Upper lobe of left lung (tissue), 6 donors: ENCODE measurements at regions not wholly inside any gene's neighbourhood (a gene's known extent, or its start where the extent isn't known, plus 50 kb on each side); places are given as distances from the start of the nearest gene placed in this dataset.

Experiments
- ATAC-seq, 2 donors: fragments of 200-7000 bp; cut with Tn5 transposase; one replicate each; pipeline ENCODE4 v1.9.1; 2022; ENCODE audit warnings: mild to moderate bottlenecking in 2 of 2, moderate library complexity in 2 of 2; ENCODE audit not compliant: low FRiP score in 2 of 2
- DNase-seq, 2 donors: peaks; one replicate each; pipeline ENCODE4 v3.0.0-alpha.2; 2019 to 2020
- H3K27ac ChIP-seq, 4 donors: fragments of 200-600 bp; sonication (generic); one replicate each; pipeline ENCODE4 v1.5.1; 2016 to 2019
- H3K27me3 ChIP-seq, 4 donors: fragments of 200-600 bp; sonication (generic); one replicate each; pipeline ENCODE4 v1.5.1; 2017 to 2019
- H3K36me3 ChIP-seq, 4 donors: fragments of 200-600 bp; sonication (generic); one replicate each; pipeline ENCODE4 v1.5.1; 2016 to 2019
- H3K4me1 ChIP-seq, 4 donors: fragments of 200-600 bp; sonication (generic); one replicate each; pipeline ENCODE4 v1.5.1; 2018 to 2019
- H3K4me3 ChIP-seq, 4 donors: fragments of 200-600 bp; sonication (generic); one replicate each; pipeline ENCODE4 v1.5.1; 2017 to 2019; ENCODE audit warnings: mild to moderate bottlenecking in 2 of 4, moderate library complexity in 1 of 4
- H3K9me3 ChIP-seq, 4 donors: fragments of 200-600 bp; sonication (generic); one replicate each; pipeline ENCODE4 v1.5.1; 2018 to 2019
- CTCF ChIP-seq, 6 experiments: fragments of 450-650 bp in 4 of 6; fragments of 200-600 bp in 2 of 6; sonication (generic) in 2 of 6; IDR thresholded peaks; one replicate each; pipeline ENCODE4 v1.5.1; 2016 to 2019; ENCODE audit warnings: antibody characterized with exemption in 6 of 6
- EP300 ChIP-seq, 4 donors: sonication (generic); formaldehyde crosslinking; IDR thresholded peaks; one replicate each; pipeline ENCODE4 v1.5.1; 2017; ENCODE audit warnings: antibody characterized with exemption in 4 of 4, control low read depth in 2 of 4
- POLR2A ChIP-seq, 4 donors: fragments of 450-650 bp; IDR thresholded peaks; one replicate each; pipeline ENCODE4 v1.5.1; 2016 to 2017; ENCODE audit warnings: antibody characterized with exemption in 4 of 4, mild to moderate bottlenecking in 2 of 4
- POLR2AphosphoS5 ChIP-seq, 2 donors: sonication (generic); formaldehyde crosslinking; IDR thresholded peaks; one replicate each; pipeline ENCODE4 v1.5.1; 2017; ENCODE audit warnings: antibody characterized with exemption in 2 of 2
- WGBS, 2 donors: methylation state at CpG; one replicate each; pipeline ENCODE4 v1.1.5; 2017 to 2018; 5-methylcytosine and 5-hydroxymethylcytosine counted together
- donor health status: DM: no; HTN: no; CAD: no; lungs with moderate emphysema.
- donor health status: DM: no; HTN: yes; CAD: no; lungs with severe emphysema.

- Histone ChIP-seq H3K9me3 (peaks cover 3 to 17% (median 10%) of the 10 kb centered on the region in 4 donors), H3K27ac (no peak overlapping the region), H3K4me1 (no peaks in the 10 kb centered on the region), H3K27me3 (no peaks in the 10 kb centered on the region), H3K4me3 (no peak overlapping the region), H3K36me3 (no peaks in the 10 kb centered on the region)
- no peak for DNase-seq
- no peak for TF ChIP-seq POLR2AphosphoS5 (IDR thresholded peaks at IDR 0.05)
- TF ChIP-seq EP300 (IDR thresholded peaks at IDR 0.05), result no peak
- TF ChIP-seq POLR2A (IDR thresholded peaks at IDR 0.05), result no peak
- no peak for TF ChIP-seq CTCF (IDR thresholded peaks at IDR 0.05)
- WGBS, 2 donors, result 85 to 88% methylated on average over 6 of the region's 6 CpGs
- no peak for ATAC-seq
Observed at GRCh38 chr11:42273977-42274376, 814.5 kb upstream of the LRRC4C start.

GRCh38 chr11:42296910-42297309 lies 837.5 kb upstream of the LRRC4C start:
- 66 to 88% methylated on average over 1 of the region's 1 CpG for WGBS, 2 donors
- H3K9me3 ChIP-seq, result peaks cover 0 to 5% (median 0%) of the 10 kb centered on the region in 4 donors
- H3K27ac ChIP-seq, result no peak overlapping the region
- no peaks in the 10 kb centered on the region for H3K27me3 ChIP-seq
- no peak for DNase-seq
- no peaks in the 10 kb centered on the region for H3K36me3 ChIP-seq
- TF ChIP-seq POLR2AphosphoS5 (IDR thresholded peaks at IDR 0.05) (no peak), EP300 (IDR thresholded peaks at IDR 0.05) (no peak), CTCF (IDR thresholded peaks at IDR 0.05) (no peak), POLR2A (IDR thresholded peaks at IDR 0.05) (no peak)
- H3K4me1 ChIP-seq, result no peaks in the 10 kb centered on the region
- no peak overlapping the region for H3K4me3 ChIP-seq
- ATAC-seq, result no peak

GRCh38 chr11:42299780-42300179 lies 840.3 kb upstream of the LRRC4C start:
- Histone ChIP-seq H3K36me3 (no peaks in the 10 kb centered on the region), H3K27ac (no peak overlapping the region), H3K9me3 (peaks cover 0 to 5% (median 0%) of the 10 kb centered on the region in 4 donors), H3K4me3 (no peak overlapping the region), H3K4me1 (no peaks in the 10 kb centered on the region), H3K27me3 (no peaks in the 10 kb centered on the region)
- WGBS, 2 donors, result 91 to 100% methylated on average over 1 of the region's 1 CpG
- TF ChIP-seq CTCF (IDR thresholded peaks at IDR 0.05) (no peak), POLR2A (IDR thresholded peaks at IDR 0.05) (no peak), POLR2AphosphoS5 (IDR thresholded peaks at IDR 0.05) (no peak), EP300 (IDR thresholded peaks at IDR 0.05) (no peak)
- DNase-seq (no peak), ATAC-seq (no peak)

GRCh38 chr11:42301777-42302176 lies 842.3 kb upstream of the LRRC4C start:
- Histone ChIP-seq H3K4me1 (no peaks in the 10 kb centered on the region), H3K9me3 (no peaks in the 10 kb centered on the region), H3K4me3 (no peak overlapping the region), H3K27me3 (no peaks in the 10 kb centered on the region), H3K36me3 (no peaks in the 10 kb centered on the region), H3K27ac (no peak overlapping the region)
- ATAC-seq (no peak), DNase-seq (no peak)
- WGBS, 2 donors, result 83 to 91% methylated on average over 2 of the region's 2 CpGs
- TF ChIP-seq EP300 (IDR thresholded peaks at IDR 0.05) (no peak), POLR2A (IDR thresholded peaks at IDR 0.05) (no peak), CTCF (IDR thresholded peaks at IDR 0.05) (no peak), POLR2AphosphoS5 (IDR thresholded peaks at IDR 0.05) (no peak)

GRCh38 chr11:42311514-42311913 lies 852.1 kb upstream of the LRRC4C start:
- ATAC-seq (peak in 1 of 2 donors; percentile 23), DNase-seq (no peak)
- H3K4me3 ChIP-seq, result no peak overlapping the region
- no peaks in the 10 kb centered on the region for H3K36me3 ChIP-seq
- H3K27me3 ChIP-seq, result no peaks in the 10 kb centered on the region
- WGBS, 2 donors, result 39 to 46% methylated on average over 3 of the region's 3 CpGs
- no peaks in the 10 kb centered on the region for H3K4me1 ChIP-seq
- H3K9me3 ChIP-seq, result no peaks in the 10 kb centered on the region
- H3K27ac ChIP-seq, result no peak overlapping the region
- TF ChIP-seq CTCF (IDR thresholded peaks at IDR 0.05) (no peak), POLR2AphosphoS5 (IDR thresholded peaks at IDR 0.05) (no peak), EP300 (IDR thresholded peaks at IDR 0.05) (no peak), POLR2A (IDR thresholded peaks at IDR 0.05) (no peak)
